ENCODE measurements at regions not wholly inside any gene's neighbourhood (a gene's known extent, or its start where the extent isn't known, plus 50 kb on each side); places are given as distances from the start of the nearest gene placed in this dataset.

GRCh38 chr1:101389547-101389929, 152.7 kb downstream of the S1PR1 start:
- TF ChIP-seq CTCF (IDR thresholded peaks at IDR 0.05; ENCODE audit: unreplicated experiment) = no peak
- H3K36me3 Mint-ChIP-seq = no peaks in the 10 kb centered on the region
- H3K4me3 Mint-ChIP-seq = no peak overlapping the region
- H3K4me1 Mint-ChIP-seq = no peaks in the 10 kb centered on the region
- H3K27ac Mint-ChIP-seq = no peak overlapping the region
- DNase-seq (ENCODE audit: low spot score in 2 of 2, unreplicated experiment in 2 of 2) = no peak
- peaks cover 2% of the 10 kb centered on the region for H3K27me3 Mint-ChIP-seq (ENCODE audit: low read depth)
- H3K9me3 Mint-ChIP-seq = peaks cover 26% of the 10 kb centered on the region

- no peak overlapping the region for H3K4me3 Mint-ChIP-seq
- TF ChIP-seq CTCF (IDR thresholded peaks at IDR 0.05; ENCODE audit: unreplicated experiment) = no peak
- no peaks in the 10 kb centered on the region for H3K36me3 Mint-ChIP-seq
- H3K4me1 Mint-ChIP-seq = no peaks in the 10 kb centered on the region
- H3K27me3 Mint-ChIP-seq (ENCODE audit: low read depth) = peaks cover 2% of the 10 kb centered on the region
- H3K9me3 Mint-ChIP-seq = peaks cover 13% of the 10 kb centered on the region
- no peak for DNase-seq (ENCODE audit: low spot score in 2 of 2, unreplicated experiment in 2 of 2)
- H3K27ac Mint-ChIP-seq = no peak overlapping the region
Measured at GRCh38 chr1:101392552-101392951, 155.7 kb downstream of the S1PR1 start.

- H3K27ac Mint-ChIP-seq = no peak overlapping the region
- no peaks in the 10 kb centered on the region for H3K9me3 Mint-ChIP-seq
- peaks cover 2% of the 10 kb centered on the region for H3K27me3 Mint-ChIP-seq (ENCODE audit: low read depth)
- peaks cover 4% of the 10 kb centered on the region for H3K4me1 Mint-ChIP-seq
- no peaks in the 10 kb centered on the region for H3K36me3 Mint-ChIP-seq
- no peak for TF ChIP-seq CTCF (IDR thresholded peaks at IDR 0.05; ENCODE audit: unreplicated experiment)
- H3K4me3 Mint-ChIP-seq = no peak overlapping the region
- no peak for DNase-seq (ENCODE audit: low spot score in 2 of 2, unreplicated experiment in 2 of 2)
Measured at GRCh38 chr1:101394041-101394440, 157.2 kb downstream of the S1PR1 start.

- peaks cover 11% of the 10 kb centered on the region for H3K4me1 Mint-ChIP-seq
- H3K27me3 Mint-ChIP-seq (ENCODE audit: low read depth) = no peaks in the 10 kb centered on the region
- DNase-seq (ENCODE audit: low spot score in 2 of 2, unreplicated experiment in 2 of 2) = no peak
- no peaks in the 10 kb centered on the region for H3K9me3 Mint-ChIP-seq
- H3K36me3 Mint-ChIP-seq = no peaks in the 10 kb centered on the region
- H3K4me3 Mint-ChIP-seq = no peak overlapping the region
- H3K27ac Mint-ChIP-seq = no peak overlapping the region
- no peak for TF ChIP-seq CTCF (IDR thresholded peaks at IDR 0.05; ENCODE audit: unreplicated experiment)
Measured at GRCh38 chr1:101399222-101399621, 162.4 kb downstream of the S1PR1 start.

- no peak for TF ChIP-seq CTCF (IDR thresholded peaks at IDR 0.05; ENCODE audit: unreplicated experiment)
- no peaks in the 10 kb centered on the region for H3K27me3 Mint-ChIP-seq (ENCODE audit: low read depth)
- DNase-seq (ENCODE audit: low spot score in 2 of 2, unreplicated experiment in 2 of 2) = no peak
- peaks cover 42% of the 10 kb centered on the region for H3K4me1 Mint-ChIP-seq
- no peak overlapping the region for H3K4me3 Mint-ChIP-seq
- H3K36me3 Mint-ChIP-seq = no peaks in the 10 kb centered on the region
- H3K9me3 Mint-ChIP-seq = no peaks in the 10 kb centered on the region
- H3K27ac Mint-ChIP-seq = no peak overlapping the region
Measured at GRCh38 chr1:101406271-101406670, 169.5 kb downstream of the S1PR1 start.

- no peak overlapping the region for H3K27ac Mint-ChIP-seq
- H3K9me3 Mint-ChIP-seq = peaks cover 2% of the 10 kb centered on the region
Measured at GRCh38 chr1:101406681-101407080, 169.9 kb downstream of the S1PR1 start.

More at GRCh38 chr1:101406681-101407080, 169.9 kb downstream of the S1PR1 start:
- Mint-ChIP-seq H3K4me1 (peaks cover 42% of the 10 kb centered on the region), H3K27me3 (ENCODE audit: low read depth) (no peaks in the 10 kb centered on the region), H3K36me3 (no peaks in the 10 kb centered on the region), H3K4me3 (no peak overlapping the region)
- DNase-seq (ENCODE audit: low spot score in 2 of 2, unreplicated experiment in 2 of 2) = no peak
- no peak for TF ChIP-seq CTCF (IDR thresholded peaks at IDR 0.05; ENCODE audit: unreplicated experiment)

Data from mesothelial cell of epicardium (in vitro differentiated cells).